ENCODE measurements at regions not wholly inside any gene's neighbourhood (a gene's known extent, or its start where the extent isn't known, plus 50 kb on each side); places are given as distances from the start of the nearest gene placed in this dataset.
"Not testable (repeated sequence)": the region's sequence is repeated elsewhere in the genome, so short reads cannot be mapped to it uniquely, and the experiment has no call there.

- DNase-seq = no peak
Measured at GRCh38 chr2:225893151-225893550, 493.6 kb downstream of the NYAP2 start.

GRCh38 chr2:225891771-225892170 is 492.3 kb downstream of the NYAP2 start:
- no peak for DNase-seq

- no peak for DNase-seq
Measured at GRCh38 chr2:225891013-225891412, 491.5 kb downstream of the NYAP2 start.

- no peak for DNase-seq
Measured at GRCh38 chr2:225889452-225889851, 489.9 kb downstream of the NYAP2 start.

DNA sequence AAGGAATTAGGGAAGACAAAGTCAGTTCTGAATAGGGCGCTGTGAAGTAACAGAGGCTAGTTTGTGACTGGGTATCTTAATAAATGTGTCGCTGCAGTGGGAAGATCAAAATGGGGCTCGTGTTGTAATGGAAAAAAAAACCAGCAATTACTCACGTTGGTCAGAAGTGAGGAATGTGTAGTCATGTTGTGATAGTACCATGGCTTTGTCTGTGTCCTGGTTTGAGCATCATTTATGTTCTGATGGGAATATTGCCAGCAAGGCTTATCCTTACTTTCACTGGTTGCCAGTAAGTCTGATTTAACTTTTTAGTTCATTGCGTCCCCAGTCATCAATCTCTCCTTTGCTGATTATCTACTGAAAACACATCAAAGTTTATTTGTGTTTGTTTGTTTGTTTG is 467.6 kb downstream of the NYAP2 start:
- DNase-seq = no peak

- no peak for DNase-seq
Measured at GRCh38 chr2:225865468-225865867, 466.0 kb downstream of the NYAP2 start.

- DNase-seq = no peak
Measured at GRCh38 chr2:225864394-225864793, 464.9 kb downstream of the NYAP2 start.

GRCh38 chr2:225842939-225843338 is 443.4 kb downstream of the NYAP2 start:
- no peak for DNase-seq

DNA sequence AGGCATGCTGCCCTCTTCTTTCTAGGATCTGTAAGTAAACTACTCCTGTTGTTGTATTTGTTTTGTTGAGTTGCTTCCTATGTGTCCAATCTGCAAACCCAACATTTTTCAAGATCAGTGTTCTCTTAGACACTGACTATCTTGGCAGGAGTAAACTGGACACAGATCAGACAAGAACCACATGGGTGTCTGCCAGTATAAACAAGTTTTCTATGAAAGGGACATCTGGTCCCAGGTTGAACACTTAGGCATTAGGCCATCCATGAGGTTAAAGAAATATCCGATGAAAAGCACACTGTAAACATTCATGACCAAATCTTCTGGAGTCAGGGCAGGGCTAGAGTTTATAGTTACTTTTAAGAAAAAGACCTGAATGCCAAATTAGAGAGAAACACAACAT is 441.8 kb downstream of the NYAP2 start:
- DNase-seq = no peak

GRCh38 chr2:225837328-225837727 is 437.8 kb downstream of the NYAP2 start:
- no peak for DNase-seq

GRCh38 chr2:225824748-225825449 is 425.4 kb downstream of the NYAP2 start:
- no peak for DNase-seq

DNA sequence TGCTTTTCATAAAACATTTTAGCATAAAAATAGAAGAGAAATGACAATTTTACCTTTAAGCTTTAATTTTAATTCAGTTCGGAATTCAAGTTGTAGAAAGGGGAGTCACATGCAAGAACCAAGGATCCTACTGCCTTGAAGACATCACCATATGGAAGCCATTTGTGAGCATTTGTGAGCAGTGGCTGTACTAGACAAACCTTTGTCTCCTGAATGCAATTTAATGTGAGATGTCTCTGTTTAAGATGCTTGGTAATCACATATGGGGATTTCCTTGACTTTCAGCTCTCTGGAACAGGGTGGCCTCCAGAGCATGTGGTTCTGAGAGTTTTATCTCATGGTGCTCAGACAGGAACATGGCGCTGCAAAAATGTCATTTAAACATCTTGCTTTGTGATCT is 421.8 kb downstream of the NYAP2 start:
- no peak for DNase-seq

DNA sequence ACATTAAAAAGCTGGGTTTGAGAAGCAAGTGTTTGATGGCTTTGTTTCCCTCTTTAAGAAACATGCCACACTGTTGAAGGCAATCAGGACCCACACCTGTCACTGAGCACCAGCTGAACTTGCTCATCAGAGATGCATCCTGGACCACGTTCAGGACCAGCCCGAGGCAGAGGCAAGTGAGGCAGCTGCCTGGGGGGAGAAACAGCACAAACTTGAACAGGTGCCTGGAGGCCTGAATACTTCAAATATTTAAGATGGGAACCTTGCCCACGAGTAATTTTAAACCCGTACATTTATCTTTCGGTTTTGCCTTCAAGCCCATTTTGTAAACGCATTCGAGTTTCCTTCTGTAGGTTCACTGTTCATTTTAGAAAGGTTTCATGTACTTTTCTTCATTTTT is 421.3 kb downstream of the NYAP2 start:
- no peak for DNase-seq

GRCh38 chr2:225814554-225814953 is 415.0 kb downstream of the NYAP2 start:
- DNase-seq = no peak

GRCh38 chr2:225806105-225806504 is 406.6 kb downstream of the NYAP2 start:
- no peak for DNase-seq

DNA sequence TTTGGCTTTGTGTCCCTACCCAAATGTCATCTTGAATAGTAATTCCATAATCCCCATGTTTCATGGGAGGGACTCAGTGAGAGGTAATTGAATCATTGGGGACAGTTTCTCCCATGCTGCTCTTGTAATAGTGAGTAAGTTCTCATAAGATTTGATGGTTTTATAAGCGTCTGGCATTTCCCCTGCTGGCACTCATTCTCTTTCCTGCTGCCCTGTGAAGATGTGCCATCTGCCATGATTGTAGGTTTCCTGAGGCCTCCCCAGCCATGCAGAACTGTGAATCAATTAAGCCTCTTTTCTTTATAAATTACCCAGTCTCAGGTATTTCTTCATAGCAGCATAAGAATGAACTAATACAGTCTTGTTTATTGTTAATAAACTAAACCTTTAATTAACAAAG is 402.6 kb downstream of the NYAP2 start:
- not testable (repeated sequence) for DNase-seq

DNA sequence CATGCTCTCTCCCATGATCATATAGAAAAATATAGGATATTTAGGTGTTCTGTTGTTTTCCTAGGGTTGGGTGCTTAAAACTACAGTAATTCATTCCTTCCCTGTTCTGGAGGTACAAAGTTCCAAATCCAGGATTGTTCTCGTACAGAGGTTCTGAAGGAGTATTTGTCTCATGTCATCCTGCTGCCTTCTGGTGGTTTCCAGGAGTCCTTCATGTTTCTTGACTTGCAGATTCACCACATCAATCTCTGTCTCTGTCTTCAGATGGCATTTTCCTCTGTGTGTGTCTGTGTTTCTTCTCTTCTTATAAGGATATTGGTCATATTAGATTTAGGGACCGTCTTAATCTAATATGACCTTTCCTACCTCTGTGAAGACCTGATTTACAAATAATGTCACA is 397.9 kb downstream of the NYAP2 start:
- no peak for DNase-seq

- DNase-seq = no peak
Measured at GRCh38 chr2:225794652-225795400, 395.3 kb downstream of the NYAP2 start.

- no peak for DNase-seq
Measured at GRCh38 chr2:225793736-225794550, 394.4 kb downstream of the NYAP2 start.

GRCh38 chr2:225788571-225789094 is 389.1 kb downstream of the NYAP2 start:
- no peak for DNase-seq

- DNase-seq = no peak
Measured at GRCh38 chr2:225787497-225787896, 388.0 kb downstream of the NYAP2 start.

DNA sequence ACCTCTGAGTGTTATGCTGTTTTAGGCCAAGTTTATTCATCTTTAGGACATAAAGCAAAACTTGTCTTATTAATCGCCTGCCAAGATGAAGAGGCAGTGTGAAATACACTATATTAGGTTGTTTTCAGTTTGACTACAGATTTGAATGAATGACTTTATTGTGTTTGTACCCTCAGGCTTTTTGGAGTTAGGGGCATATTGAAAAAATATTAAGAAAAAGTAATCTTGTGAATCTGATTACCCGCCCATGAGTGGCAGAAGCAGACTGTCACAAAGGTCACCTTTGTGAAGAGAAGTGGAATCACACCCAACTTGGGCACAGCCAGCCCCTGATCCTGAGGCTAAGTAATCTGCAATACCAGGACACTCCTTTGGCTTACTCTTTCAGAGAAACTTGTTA is 382.5 kb downstream of the NYAP2 start:
- no peak for DNase-seq

GRCh38 chr2:225781145-225781544 is 381.6 kb downstream of the NYAP2 start:
- DNase-seq = no peak

DNA sequence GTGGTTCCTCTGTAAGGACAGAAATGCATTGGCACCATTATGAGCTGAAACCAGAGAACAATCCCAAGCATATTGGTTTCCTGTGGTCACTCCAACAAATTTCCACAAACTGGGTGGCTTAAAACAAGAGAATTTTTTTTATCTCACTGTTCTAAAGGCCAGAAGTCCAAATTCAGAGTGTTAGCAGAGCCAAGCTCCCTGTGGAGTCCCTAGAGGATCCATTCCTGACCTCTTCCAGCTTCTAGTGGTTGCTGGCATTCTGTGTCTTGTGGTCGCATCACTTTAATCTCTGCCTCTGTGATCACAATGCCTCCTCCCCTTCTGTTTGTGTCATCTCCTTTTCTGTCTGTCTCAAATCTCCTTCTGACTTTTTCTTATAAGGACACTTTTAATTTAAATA is 380.3 kb downstream of the NYAP2 start:
- no peak for DNase-seq

Measured in DMS79 (cell line).